MM.1S (cell line): ENCODE measurements at regions not wholly inside any gene's neighbourhood (a gene's known extent, or its start where the extent isn't known, plus 50 kb on each side); places are given as distances from the start of the nearest gene placed in this dataset.

Experiments
- DNase-seq: peaks from one replicate; pipeline ENCODE4 v3.0.0-alpha.2; 2015
- H2AFZ ChIP-seq: fragments of 300-600 bp; sonication (generic); 2 replicates; pipeline ENCODE4 v1.6.0; 2016; ENCODE audit warnings: antibody characterized with exemption, low read length
- H3F3A ChIP-seq: fragments of 300-600 bp; sonication (generic); 2 replicates; pipeline ENCODE4 v1.6.1; 2016; ENCODE audit warnings: mild to moderate bottlenecking, antibody characterized with exemption, low read length, moderate library complexity, mixed read lengths; ENCODE audit not compliant: insufficient read depth
- H3K27ac ChIP-seq: fragments of 300-600 bp; sonication (generic); 2 replicates; pipeline ENCODE4 v1.5.1; 2016; ENCODE audit warnings: mild to moderate bottlenecking, low read length
- H3K27me3 ChIP-seq: fragments of 300-600 bp; sonication (generic); replicated peaks from 2 replicates; pipeline ENCODE4 v1.6.0; 2016; ENCODE audit warnings: low read length; ENCODE audit not compliant: insufficient read depth
- H3K36me3 ChIP-seq: fragments of 300-600 bp; sonication (generic); replicated peaks from 2 replicates; pipeline ENCODE4 v1.6.1; 2016; ENCODE audit warnings: mild to moderate bottlenecking, low read length, mixed read lengths; ENCODE audit not compliant: insufficient read depth
- H3K4me1 ChIP-seq: fragments of 300-600 bp; sonication (generic); 2 replicates; pipeline ENCODE4 v1.6.1; 2016; ENCODE audit warnings: low read length, mixed read lengths
- H3K4me2 ChIP-seq: fragments of 300-600 bp; sonication (generic); 2 replicates; pipeline ENCODE4 v1.6.0; 2016; ENCODE audit warnings: low read depth, low read length
- H3K4me3 ChIP-seq: fragments of 300-600 bp; sonication (generic); 2 replicates; pipeline ENCODE4 v1.5.1; 2016; ENCODE audit warnings: low read length, mixed read lengths
- H3K79me2 ChIP-seq: fragments of 300-600 bp; sonication (generic); 2 replicates; pipeline ENCODE4 v1.6.1; 2016; ENCODE audit warnings: mixed run types, low read length, mixed read lengths
- H3K9ac ChIP-seq: fragments of 300-600 bp; sonication (generic); 2 replicates; pipeline ENCODE4 v1.6.1; 2016; ENCODE audit warnings: low read length, mixed read lengths
- H3K9me2 ChIP-seq: fragments of 300-600 bp; sonication (generic); replicated peaks from 2 replicates; pipeline ENCODE4 v1.6.1; 2016; ENCODE audit warnings: mild to moderate bottlenecking, low read length, mixed read lengths; ENCODE audit not compliant: insufficient read depth
- H3K9me3 ChIP-seq: fragments of 300-600 bp; sonication (generic); replicated peaks from 2 replicates; pipeline ENCODE4 v1.6.1; 2016; ENCODE audit warnings: mild to moderate bottlenecking, low read length, mixed read lengths; ENCODE audit not compliant: insufficient read depth
- H4K20me1 ChIP-seq: fragments of 300-600 bp; sonication (generic); 2 replicates; pipeline ENCODE4 v1.6.1; 2016; ENCODE audit warnings: mild to moderate bottlenecking, low read length, moderate library complexity, mixed read lengths; ENCODE audit not compliant: insufficient read depth
- CTCF ChIP-seq: fragments of 300-600 bp; sonication (generic); IDR thresholded peaks from 2 replicates; pipeline ENCODE4 v1.5.1; 2016; ENCODE audit warnings: antibody characterized with exemption, low read length, mixed read lengths
- EZH2 ChIP-seq: fragments of 300-600 bp; sonication (generic); optimal IDR thresholded peaks from 2 replicates; pipeline ENCODE3; 2017; ENCODE audit warnings: low read depth, mild to moderate bottlenecking, antibody characterized with exemption, low read length, mixed read lengths
- EZH2phosphoT487 ChIP-seq: fragments of 300-600 bp; sonication (generic); IDR thresholded peaks from 2 replicates; pipeline ENCODE4 v1.6.1; 2018; ENCODE audit warnings: antibody characterized with exemption, low read length

DNA sequence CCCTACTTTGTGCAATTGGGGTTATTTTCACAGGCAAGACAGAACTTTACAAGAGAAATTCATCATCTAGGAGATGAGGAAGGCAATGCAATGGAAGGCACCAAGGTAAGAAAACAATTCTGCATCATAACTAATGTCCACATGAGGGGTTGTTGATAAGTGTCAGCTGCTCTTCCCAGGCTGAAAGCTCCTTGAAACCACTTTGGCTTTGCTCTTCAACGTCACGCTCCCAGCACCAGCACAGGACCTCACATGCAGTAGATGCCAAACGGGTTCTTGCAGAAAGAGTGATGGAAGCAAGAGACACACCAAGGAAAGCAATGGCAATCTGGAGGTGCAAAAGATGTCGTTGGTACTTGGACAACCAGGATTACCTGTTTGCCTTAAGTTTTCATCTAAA is 485.5 kb downstream of the BCL11B start:
- H3K9me2 ChIP-seq = no peaks in the 10 kb centered on the region
- no peak overlapping the region for H3K4me3 ChIP-seq
- no peaks in the 10 kb centered on the region for H3K79me2 ChIP-seq
- no peak for DNase-seq
- TF ChIP-seq EZH2 = no peak
- TF ChIP-seq EZH2phosphoT487 = no peak
- H3F3A ChIP-seq = no peaks in the 10 kb centered on the region
- H3K4me1 ChIP-seq = no peaks in the 10 kb centered on the region
- no peak overlapping the region for H2AFZ ChIP-seq
- no peak overlapping the region for H3K9ac ChIP-seq
- no peaks in the 10 kb centered on the region for H3K36me3 ChIP-seq
- H3K27me3 ChIP-seq = no peaks in the 10 kb centered on the region
- H3K27ac ChIP-seq = no peak overlapping the region
- H3K4me2 ChIP-seq = no peak overlapping the region
- H3K9me3 ChIP-seq = no peaks in the 10 kb centered on the region
- no peaks in the 10 kb centered on the region for H4K20me1 ChIP-seq

- no peak for TF ChIP-seq CTCF
- TF ChIP-seq EZH2phosphoT487 = no peak
- no peak for TF ChIP-seq EZH2
- Histone ChIP-seq H2AFZ (no peak overlapping the region), H3F3A (no peaks in the 10 kb centered on the region), H3K9me2 (no peaks in the 10 kb centered on the region), H3K4me2 (no peak overlapping the region), H3K4me3 (no peak overlapping the region), H3K36me3 (no peaks in the 10 kb centered on the region), H4K20me1 (no peaks in the 10 kb centered on the region), H3K9me3 (no peaks in the 10 kb centered on the region), H3K27me3 (no peaks in the 10 kb centered on the region), H3K79me2 (no peaks in the 10 kb centered on the region), H3K9ac (no peak overlapping the region), H3K4me1 (no peaks in the 10 kb centered on the region), H3K27ac (no peak overlapping the region)
- DNase-seq = no peak
These were observed 480.3 kb downstream of the BCL11B start for GRCh38 chr14:98791661-98792060.

- Histone ChIP-seq H3K9ac (no peak overlapping the region), H3K36me3 (no peaks in the 10 kb centered on the region), H4K20me1 (no peaks in the 10 kb centered on the region), H3K27ac (no peak overlapping the region), H3F3A (no peaks in the 10 kb centered on the region), H3K9me3 (no peaks in the 10 kb centered on the region), H3K9me2 (no peaks in the 10 kb centered on the region), H2AFZ (no peak overlapping the region), H3K27me3 (no peaks in the 10 kb centered on the region), H3K4me2 (no peak overlapping the region), H3K4me3 (no peak overlapping the region), H3K4me1 (no peaks in the 10 kb centered on the region), H3K79me2 (no peaks in the 10 kb centered on the region)
- TF ChIP-seq EZH2 (no peak), CTCF (no peak), EZH2phosphoT487 (no peak)
- no peak for DNase-seq
These were observed 479.8 kb downstream of the BCL11B start for GRCh38 chr14:98792171-98792570.

DNA sequence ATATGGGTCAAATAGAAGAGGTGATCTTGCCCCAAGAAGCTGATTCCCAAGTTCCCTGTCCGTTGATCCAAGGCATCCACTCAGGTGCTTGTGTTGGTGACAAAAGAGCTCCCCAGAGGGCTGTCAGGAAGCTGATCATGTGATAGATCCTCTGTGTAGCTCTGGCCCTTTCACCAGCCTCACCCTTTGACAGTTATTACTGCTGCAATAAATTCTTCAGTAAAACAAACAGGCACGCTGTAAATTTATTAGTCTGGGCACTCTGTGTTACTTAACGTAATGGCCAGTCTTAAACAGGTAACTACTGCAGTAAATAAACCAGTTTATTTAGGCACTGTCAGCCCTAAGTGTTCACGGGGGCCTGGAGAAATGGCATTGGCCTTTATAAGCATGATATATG is 473.9 kb downstream of the BCL11B start:
- H2AFZ ChIP-seq = no peak overlapping the region
- no peaks in the 10 kb centered on the region for H3K9me2 ChIP-seq
- no peak overlapping the region for H3K9ac ChIP-seq
- no peaks in the 10 kb centered on the region for H3K27me3 ChIP-seq
- DNase-seq = no peak
- no peaks in the 10 kb centered on the region for H3K9me3 ChIP-seq
- H3K79me2 ChIP-seq = no peaks in the 10 kb centered on the region
- no peak overlapping the region for H3K4me2 ChIP-seq
- TF ChIP-seq EZH2phosphoT487 = no peak
- no peak for TF ChIP-seq CTCF
- no peak for TF ChIP-seq EZH2
- H3K4me3 ChIP-seq = no peak overlapping the region
- no peaks in the 10 kb centered on the region for H4K20me1 ChIP-seq
- no peaks in the 10 kb centered on the region for H3K4me1 ChIP-seq
- no peak overlapping the region for H3K27ac ChIP-seq
- no peaks in the 10 kb centered on the region for H3F3A ChIP-seq
- H3K36me3 ChIP-seq = no peaks in the 10 kb centered on the region
